Cardiac fibroblast (primary cell): ENCODE measurements at regions not wholly inside any gene's neighbourhood (a gene's known extent, or its start where the extent isn't known, plus 50 kb on each side); places are given as distances from the start of the nearest gene placed in this dataset.

Experiments used
- DNase-seq, 2 donors: peaks; one replicate each; pipeline versions ENCODE4 v3.0.0 to v3.0.0-alpha.2; 2010; ENCODE audit warnings: low read depth in 2 of 2
- H3K4me3 ChIP-seq, 2 donors: replicated peaks in 1 of 2; 1 replicate in 1 of 2; 2 replicates in 1 of 2; pipeline ENCODE4 v1.5.1; 2011; ENCODE audit warnings: low read depth in 2 of 2, low read length in 2 of 2, mild to moderate bottlenecking in 2 of 2, moderate library complexity in 1 of 2
- CTCF ChIP-seq: IDR thresholded peaks from one replicate; pipeline ENCODE4 v1.5.1; 2011; ENCODE audit warnings: low read depth, mild to moderate bottlenecking, low read length, inconsistent platforms

- no peak overlapping the region for H3K4me3 ChIP-seq
- no peak for DNase-seq
- no peak for TF ChIP-seq CTCF
These were observed 284.6 kb upstream of the RPS23 start for GRCh38 chr5:82562696-82563240.

GRCh38 chr5:82561797-82562196 lies 283.6 kb upstream of the RPS23 start:
- DNase-seq: peak in 1 of 2 donors; percentile 60
- H3K4me3 ChIP-seq: no peak overlapping the region
- TF ChIP-seq CTCF: no peak

- no peak for TF ChIP-seq CTCF
- no peak for DNase-seq
- no peak overlapping the region for H3K4me3 ChIP-seq
These were observed 282.8 kb upstream of the RPS23 start for GRCh38 chr5:82560969-82561368.

GRCh38 chr5:82560561-82560960 lies 282.4 kb upstream of the RPS23 start:
- DNase-seq: no peak
- no peak for TF ChIP-seq CTCF
- no peak overlapping the region for H3K4me3 ChIP-seq

GRCh38 chr5:82551840-82552385 lies 273.8 kb upstream of the RPS23 start:
- no peak overlapping the region for H3K4me3 ChIP-seq
- no peak for TF ChIP-seq CTCF
- no peak for DNase-seq

GRCh38 chr5:82551192-82551591 lies 273.0 kb upstream of the RPS23 start:
- DNase-seq: no peak
- H3K4me3 ChIP-seq: no peak overlapping the region
- no peak for TF ChIP-seq CTCF

- peak; percentile 8 to 31 for DNase-seq
- no peak for TF ChIP-seq CTCF
- H3K4me3 ChIP-seq: no peak overlapping the region
These were observed 271.1 kb upstream of the RPS23 start for GRCh38 chr5:82549263-82549662.
